SK-N-SH (cell line): ENCODE measurements at regions not wholly inside any gene's neighbourhood (a gene's known extent, or its start where the extent isn't known, plus 50 kb on each side); places are given as distances from the start of the nearest gene placed in this dataset.

Experiments used
- CTCF ChIA-PET: fragments of 300-600, 350-600 bp; formaldehyde crosslinking; extraction: SDS; loops from one replicate; lab custom pipeline; 2021; lab: Yijun Ruan, JAX
- POLR2A ChIA-PET: fragments of 350-600 bp; sonication (Branson Sonifier 250); formaldehyde crosslinking; extraction: SDS; loops from one replicate; lab custom pipeline; 2020; ENCODE audit warnings: antibody characterized with exemption, inconsistent platforms; lab: Yijun Ruan, JAX
- DNase-seq: peaks from one replicate; pipeline ENCODE4 v3.0.0; 2012
- H2AFZ ChIP-seq: fragments of 200-600 bp; sonication (generic); 2 replicates; pipeline ENCODE4 v1.8.1; 2016; ENCODE audit warnings: antibody characterized with exemption, mild to moderate bottlenecking, low read depth
- H3F3A ChIP-seq: fragments of 200-600 bp; sonication (generic); replicated peaks from 2 replicates; pipeline ENCODE3; 2016; ENCODE audit warnings: antibody characterized with exemption, mild to moderate bottlenecking; ENCODE audit not compliant: insufficient read depth
- H3K27ac ChIP-seq, 2 experiments: fragments of 200-500 bp in 1 of 2; fragments of 200-600 bp in 1 of 2; sonication (Bioruptor generic) in 1 of 2; sonication (generic), shearing (Covaris generic) in 1 of 2; 2 replicates each; pipeline versions ENCODE4 v1.5.1 to v1.6.1; 2014 to 2016; ENCODE audit warnings: low read depth in 2 of 2, inconsistent platforms in 1 of 2, low read length in 1 of 2, mild to moderate bottlenecking in 1 of 2, mixed read lengths in 1 of 2
- H3K27me3 ChIP-seq: fragments of 200-600 bp; sonication (generic), shearing (Covaris generic); 2 replicates; pipeline ENCODE4 v1.6.1; 2016; ENCODE audit warnings: mixed run types; ENCODE audit not compliant: insufficient read depth
- H3K36me3 ChIP-seq, 2 experiments: fragments of 200-500 bp in 1 of 2; fragments of 200-600 bp in 1 of 2; sonication (Bioruptor generic) in 1 of 2; sonication (generic) in 1 of 2; replicated peaks in 1 of 2; 2 replicates each; pipeline versions ENCODE3 to v1.5.1; 2014 to 2016; ENCODE audit warnings: low read length in 1 of 2, mild to moderate bottlenecking in 1 of 2; ENCODE audit not compliant: insufficient read depth in 2 of 2, control insufficient read depth in 1 of 2
- H3K4me1 ChIP-seq, 2 experiments: fragments of 200-500 bp in 1 of 2; fragments of 200-600 bp in 1 of 2; sonication (Bioruptor generic) in 1 of 2; sonication (generic), shearing (Covaris generic) in 1 of 2; 2 replicates each; pipeline versions ENCODE4 v1.5.1 to v1.6.1; 2014 to 2016; ENCODE audit warnings: low read depth in 1 of 2, low read length in 1 of 2, mixed run types in 1 of 2; ENCODE audit not compliant: insufficient read depth in 2 of 2, control insufficient read depth in 1 of 2
- H3K4me2 ChIP-seq: fragments of 200-600 bp; sonication (generic), shearing (Covaris generic); 2 replicates; pipeline ENCODE4 v1.6.1; 2017; ENCODE audit warnings: mixed run types
- H3K4me3 ChIP-seq, 2 experiments: fragments of 200-500 bp in 1 of 2; fragments of 200-600 bp in 1 of 2; sonication (Bioruptor generic) in 1 of 2; sonication (generic), shearing (Covaris generic) in 1 of 2; 2 replicates each; pipeline versions ENCODE4 v1.5.1 to v1.8.1; 2014 to 2016; ENCODE audit warnings: low read depth in 2 of 2, inconsistent platforms in 1 of 2, low read length in 1 of 2, mild to moderate bottlenecking in 1 of 2, mixed read lengths in 1 of 2, moderate library complexity in 1 of 2
- H3K79me2 ChIP-seq: fragments of 200-600 bp; sonication (generic); 2 replicates; pipeline ENCODE4 v1.8.1; 2017; ENCODE audit warnings: mild to moderate bottlenecking; ENCODE audit not compliant: insufficient read depth
- H3K9ac ChIP-seq: fragments of 200-600 bp; sonication (generic); 2 replicates; pipeline ENCODE4 v1.6.1; 2017; ENCODE audit warnings: mixed run types
- H3K9me2 ChIP-seq: fragments of 200-600 bp; sonication (generic); 2 replicates; pipeline ENCODE4 v1.6.1; 2017; ENCODE audit warnings: mixed run types
- H3K9me3 ChIP-seq: fragments of 200-600 bp; sonication (generic); 2 replicates; pipeline ENCODE4 v1.6.1; 2017; ENCODE audit warnings: mixed run types, mild to moderate bottlenecking, moderate library complexity
- H4K20me1 ChIP-seq: fragments of 200-600 bp; sonication (generic); 2 replicates; pipeline ENCODE4 v1.6.1; 2017; ENCODE audit warnings: mild to moderate bottlenecking, mixed run types; ENCODE audit not compliant: insufficient read depth
- GABPA ChIP-seq: IDR thresholded peaks from 2 replicates; pipeline ENCODE4 v1.4.0; 2012; ENCODE audit warnings: low read depth, mild to moderate bottlenecking
- GATA2 ChIP-seq: sonication (generic); formaldehyde crosslinking; IDR thresholded peaks from 2 replicates; pipeline ENCODE4 v1.5.0; 2020; ENCODE audit warnings: mild to moderate bottlenecking, missing genetic modification reagents
- MAX ChIP-seq: IDR thresholded peaks from 2 replicates; pipeline ENCODE4 v1.4.0; 2012; ENCODE audit warnings: low read depth
- MEF2A ChIP-seq: IDR thresholded peaks from 2 replicates; pipeline ENCODE4 v1.4.0; 2012; ENCODE audit warnings: low read depth, borderline replicate concordance
- RAD21 ChIP-seq: IDR thresholded peaks from 2 replicates; pipeline ENCODE4 v1.6.1; 2012; ENCODE audit warnings: mild to moderate bottlenecking, low read length
- RXRA ChIP-seq: IDR thresholded peaks from 2 replicates; pipeline ENCODE4 v1.4.0; 2012; ENCODE audit warnings: low read depth, mild to moderate bottlenecking, borderline replicate concordance
- TEAD4 ChIP-seq: IDR thresholded peaks from 2 replicates; pipeline ENCODE4 v1.4.0; 2012; ENCODE audit warnings: mild to moderate bottlenecking, borderline replicate concordance; ENCODE audit not compliant: insufficient read depth
- ZBTB33 ChIP-seq: IDR thresholded peaks from 2 replicates; pipeline ENCODE4 v1.4.0; 2012; ENCODE audit warnings: low read depth, borderline replicate concordance
- WGBS: methylation state at CpG from one replicate; pipeline ENCODE4 v1.1.6; 2017; ENCODE audit warnings: low lambda C conversion rate; 5-methylcytosine and 5-hydroxymethylcytosine counted together
- TF ChIP-seq, protein P1 (sequence below): IDR thresholded peaks from 2 replicates; pipeline ENCODE4; 2012
- TF ChIP-seq, protein P2 (sequence below): IDR thresholded peaks from 2 replicates; pipeline ENCODE4 v1.4.0; 2012; ENCODE audit warnings: low read depth, borderline replicate concordance

GRCh38 chr6:156406099-156406498 lies 371.1 kb upstream of the ARID1B start:
- Histone ChIP-seq H3K27me3 (no peaks in the 10 kb centered on the region), H2AFZ (no peak overlapping the region), H3K4me1 (peaks cover 0 to 3% of the 10 kb centered on the region in 2 experiments; a peak in 1 of 4 replicates), H3K4me3 (no peak overlapping the region), H3K36me3 (no peaks in the 10 kb centered on the region), H3F3A (no peaks in the 10 kb centered on the region), H3K79me2 (no peaks in the 10 kb centered on the region), H3K27ac (no peak overlapping the region), H3K9me3 (no peaks in the 10 kb centered on the region), H3K9ac (no peak overlapping the region), H3K4me2 (no peak overlapping the region), H4K20me1 (no peaks in the 10 kb centered on the region), H3K9me2 (no peaks in the 10 kb centered on the region)
- TF ChIP-seq, protein P1, sequence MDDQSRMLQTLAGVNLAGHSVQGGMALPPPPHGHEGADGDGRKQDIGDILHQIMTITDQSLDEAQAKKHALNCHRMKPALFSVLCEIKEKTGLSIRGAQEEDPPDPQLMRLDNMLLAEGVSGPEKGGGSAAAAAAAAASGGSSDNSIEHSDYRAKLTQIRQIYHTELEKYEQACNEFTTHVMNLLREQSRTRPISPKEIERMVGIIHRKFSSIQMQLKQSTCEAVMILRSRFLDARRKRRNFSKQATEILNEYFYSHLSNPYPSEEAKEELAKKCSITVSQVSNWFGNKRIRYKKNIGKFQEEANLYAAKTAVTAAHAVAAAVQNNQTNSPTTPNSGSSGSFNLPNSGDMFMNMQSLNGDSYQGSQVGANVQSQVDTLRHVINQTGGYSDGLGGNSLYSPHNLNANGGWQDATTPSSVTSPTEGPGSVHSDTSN: no peak
- TF ChIP-seq ZBTB33 (no peak), TEAD4 (no peak)
- ChIA-PET POLR2A (no interaction called here), CTCF (no interaction called here)
- no peak for DNase-seq
- 74% methylated on average over 3 of the region's 3 CpGs for WGBS

- DNase-seq: no peak
- H3K79me2 ChIP-seq: no peaks in the 10 kb centered on the region
- H3K36me3 ChIP-seq: no peaks in the 10 kb centered on the region
- no peaks in the 10 kb centered on the region for H3K9me3 ChIP-seq
- H3K9me2 ChIP-seq: no peaks in the 10 kb centered on the region
- no peaks in the 10 kb centered on the region for H3F3A ChIP-seq
- no peak overlapping the region for H3K4me2 ChIP-seq
- no peak overlapping the region for H2AFZ ChIP-seq
- H3K4me3 ChIP-seq: no peak overlapping the region
- ChIA-PET CTCF (no interaction called here), POLR2A (no interaction called here)
- TF ChIP-seq RAD21 (no peak), GATA2 (CRISPR knock-in tag) (no peak), GABPA (no peak), MEF2A (no peak), MAX (no peak), RXRA (no peak)
- TF ChIP-seq, protein P2, sequence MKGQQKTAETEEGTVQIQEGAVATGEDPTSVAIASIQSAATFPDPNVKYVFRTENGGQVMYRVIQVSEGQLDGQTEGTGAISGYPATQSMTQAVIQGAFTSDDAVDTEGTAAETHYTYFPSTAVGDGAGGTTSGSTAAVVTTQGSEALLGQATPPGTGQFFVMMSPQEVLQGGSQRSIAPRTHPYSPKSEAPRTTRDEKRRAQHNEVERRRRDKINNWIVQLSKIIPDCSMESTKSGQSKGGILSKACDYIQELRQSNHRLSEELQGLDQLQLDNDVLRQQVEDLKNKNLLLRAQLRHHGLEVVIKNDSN: no peak
- TF ChIP-seq, all 33 proteins: peak for 0
- Histone ChIP-seq H3K4me1 (no peaks in the 10 kb centered on the region; a peak in 1 of 4 replicates), H3K27ac (no peak overlapping the region), H3K9ac (no peak overlapping the region), H4K20me1 (no peaks in the 10 kb centered on the region), H3K27me3 (no peaks in the 10 kb centered on the region)
Observed at GRCh38 chr6:156402628-156403027, 374.6 kb upstream of the ARID1B start.
